Endothelial cell of umbilical vein (primary cell): ENCODE measurements at regions not wholly inside any gene's neighbourhood (a gene's known extent, or its start where the extent isn't known, plus 50 kb on each side); places are given as distances from the start of the nearest gene placed in this dataset.
"Not testable (repeated sequence)": the region's sequence is repeated elsewhere in the genome, so short reads cannot be mapped to it uniquely, and the experiment has no call there.

ENCODE experiments used
- EZH2 ChIP-seq: IDR thresholded peaks from 2 replicates; pipeline ENCODE4 v1.6.1; 2012; ENCODE audit warnings: borderline replicate concordance, low read depth, mild to moderate bottlenecking, moderate library complexity, low read length, inconsistent platforms; ENCODE audit not compliant: severe bottlenecking
- POLR2A ChIP-seq: IDR thresholded peaks from 2 replicates; pipeline ENCODE4 v1.6.1; 2012; ENCODE audit warnings: low read depth, mild to moderate bottlenecking, control low read depth, low read length
- TF ChIP-seq, protein P1 (sequence below), 2 donors: IDR thresholded peaks; 1 replicate in 1 of 2; 2 replicates in 1 of 2; pipeline ENCODE4 v1.5.1; 2011; ENCODE audit warnings: low read length in 2 of 2, mild to moderate bottlenecking in 2 of 2, moderate library complexity in 2 of 2, control low read depth in 1 of 2, inconsistent platforms in 1 of 2, low read depth in 1 of 2; ENCODE audit not compliant: insufficient read depth in 1 of 2; ENCODE audit errors: extremely low read depth in 1 of 2

DNA sequence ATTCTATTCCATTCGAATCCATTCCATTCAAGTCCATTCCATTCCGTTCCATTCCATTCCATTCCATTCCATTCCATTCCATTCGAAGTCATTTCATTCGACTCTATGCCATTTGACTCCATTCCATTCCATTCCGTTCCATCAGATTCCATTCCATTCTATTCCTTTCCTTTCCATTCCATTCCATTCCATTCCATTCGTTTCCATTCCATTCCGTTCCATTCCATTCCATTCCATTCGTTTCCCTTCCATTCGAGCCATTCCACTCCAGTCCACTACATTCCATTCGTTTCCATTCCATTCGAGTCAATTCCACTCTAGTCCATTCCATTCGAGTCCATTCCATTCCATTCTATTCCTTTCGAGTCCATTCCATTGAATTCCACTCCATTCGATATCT is 1120.4 kb downstream of the RPIA start:
- TF ChIP-seq EZH2, POLR2A: not testable (repeated sequence)
- TF ChIP-seq, protein P1, sequence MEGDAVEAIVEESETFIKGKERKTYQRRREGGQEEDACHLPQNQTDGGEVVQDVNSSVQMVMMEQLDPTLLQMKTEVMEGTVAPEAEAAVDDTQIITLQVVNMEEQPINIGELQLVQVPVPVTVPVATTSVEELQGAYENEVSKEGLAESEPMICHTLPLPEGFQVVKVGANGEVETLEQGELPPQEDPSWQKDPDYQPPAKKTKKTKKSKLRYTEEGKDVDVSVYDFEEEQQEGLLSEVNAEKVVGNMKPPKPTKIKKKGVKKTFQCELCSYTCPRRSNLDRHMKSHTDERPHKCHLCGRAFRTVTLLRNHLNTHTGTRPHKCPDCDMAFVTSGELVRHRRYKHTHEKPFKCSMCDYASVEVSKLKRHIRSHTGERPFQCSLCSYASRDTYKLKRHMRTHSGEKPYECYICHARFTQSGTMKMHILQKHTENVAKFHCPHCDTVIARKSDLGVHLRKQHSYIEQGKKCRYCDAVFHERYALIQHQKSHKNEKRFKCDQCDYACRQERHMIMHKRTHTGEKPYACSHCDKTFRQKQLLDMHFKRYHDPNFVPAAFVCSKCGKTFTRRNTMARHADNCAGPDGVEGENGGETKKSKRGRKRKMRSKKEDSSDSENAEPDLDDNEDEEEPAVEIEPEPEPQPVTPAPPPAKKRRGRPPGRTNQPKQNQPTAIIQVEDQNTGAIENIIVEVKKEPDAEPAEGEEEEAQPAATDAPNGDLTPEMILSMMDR (IDR thresholded peaks at IDR 0.05; ENCODE audit: extremely low read depth in 1 of 2, insufficient read depth in 1 of 2, low read depth in 1 of 2, low read length in 2 of 2): not testable (repeated sequence)
